SK-N-SH (cell line): ENCODE measurements at regions not wholly inside any gene's neighbourhood (a gene's known extent, or its start where the extent isn't known, plus 50 kb on each side); places are given as distances from the start of the nearest gene placed in this dataset.

ENCODE experiments used
- CTCF ChIA-PET: fragments of 300-600, 350-600 bp; formaldehyde crosslinking; extraction: SDS; loops from one replicate; lab custom pipeline; 2021; lab: Yijun Ruan, JAX
- POLR2A ChIA-PET: fragments of 350-600 bp; sonication (Branson Sonifier 250); formaldehyde crosslinking; extraction: SDS; loops from one replicate; lab custom pipeline; 2020; ENCODE audit warnings: antibody characterized with exemption, inconsistent platforms; lab: Yijun Ruan, JAX
- DNase-seq: peaks from one replicate; pipeline ENCODE4 v3.0.0; 2012
- H2AFZ ChIP-seq: fragments of 200-600 bp; sonication (generic); 2 replicates; pipeline ENCODE4 v1.8.1; 2016; ENCODE audit warnings: antibody characterized with exemption, mild to moderate bottlenecking, low read depth
- H3F3A ChIP-seq: fragments of 200-600 bp; sonication (generic); replicated peaks from 2 replicates; pipeline ENCODE3; 2016; ENCODE audit warnings: antibody characterized with exemption, mild to moderate bottlenecking; ENCODE audit not compliant: insufficient read depth
- H3K27ac ChIP-seq, 2 experiments: fragments of 200-500 bp in 1 of 2; fragments of 200-600 bp in 1 of 2; sonication (Bioruptor generic) in 1 of 2; sonication (generic), shearing (Covaris generic) in 1 of 2; 2 replicates each; pipeline versions ENCODE4 v1.5.1 to v1.6.1; 2014 to 2016; ENCODE audit warnings: low read depth in 2 of 2, inconsistent platforms in 1 of 2, low read length in 1 of 2, mild to moderate bottlenecking in 1 of 2, mixed read lengths in 1 of 2
- H3K27me3 ChIP-seq: fragments of 200-600 bp; sonication (generic), shearing (Covaris generic); 2 replicates; pipeline ENCODE4 v1.6.1; 2016; ENCODE audit warnings: mixed run types; ENCODE audit not compliant: insufficient read depth
- H3K36me3 ChIP-seq, 2 experiments: fragments of 200-500 bp in 1 of 2; fragments of 200-600 bp in 1 of 2; sonication (Bioruptor generic) in 1 of 2; sonication (generic) in 1 of 2; replicated peaks in 1 of 2; 2 replicates each; pipeline versions ENCODE3 to v1.5.1; 2014 to 2016; ENCODE audit warnings: low read length in 1 of 2, mild to moderate bottlenecking in 1 of 2; ENCODE audit not compliant: insufficient read depth in 2 of 2, control insufficient read depth in 1 of 2
- H3K4me1 ChIP-seq, 2 experiments: fragments of 200-500 bp in 1 of 2; fragments of 200-600 bp in 1 of 2; sonication (Bioruptor generic) in 1 of 2; sonication (generic), shearing (Covaris generic) in 1 of 2; 2 replicates each; pipeline versions ENCODE4 v1.5.1 to v1.6.1; 2014 to 2016; ENCODE audit warnings: low read depth in 1 of 2, low read length in 1 of 2, mixed run types in 1 of 2; ENCODE audit not compliant: insufficient read depth in 2 of 2, control insufficient read depth in 1 of 2
- H3K4me2 ChIP-seq: fragments of 200-600 bp; sonication (generic), shearing (Covaris generic); 2 replicates; pipeline ENCODE4 v1.6.1; 2017; ENCODE audit warnings: mixed run types
- H3K4me3 ChIP-seq, 2 experiments: fragments of 200-500 bp in 1 of 2; fragments of 200-600 bp in 1 of 2; sonication (Bioruptor generic) in 1 of 2; sonication (generic), shearing (Covaris generic) in 1 of 2; 2 replicates each; pipeline versions ENCODE4 v1.5.1 to v1.8.1; 2014 to 2016; ENCODE audit warnings: low read depth in 2 of 2, inconsistent platforms in 1 of 2, low read length in 1 of 2, mild to moderate bottlenecking in 1 of 2, mixed read lengths in 1 of 2, moderate library complexity in 1 of 2
- H3K79me2 ChIP-seq: fragments of 200-600 bp; sonication (generic); 2 replicates; pipeline ENCODE4 v1.8.1; 2017; ENCODE audit warnings: mild to moderate bottlenecking; ENCODE audit not compliant: insufficient read depth
- H3K9ac ChIP-seq: fragments of 200-600 bp; sonication (generic); 2 replicates; pipeline ENCODE4 v1.6.1; 2017; ENCODE audit warnings: mixed run types
- H3K9me2 ChIP-seq: fragments of 200-600 bp; sonication (generic); 2 replicates; pipeline ENCODE4 v1.6.1; 2017; ENCODE audit warnings: mixed run types
- H3K9me3 ChIP-seq: fragments of 200-600 bp; sonication (generic); 2 replicates; pipeline ENCODE4 v1.6.1; 2017; ENCODE audit warnings: mixed run types, mild to moderate bottlenecking, moderate library complexity
- H4K20me1 ChIP-seq: fragments of 200-600 bp; sonication (generic); 2 replicates; pipeline ENCODE4 v1.6.1; 2017; ENCODE audit warnings: mild to moderate bottlenecking, mixed run types; ENCODE audit not compliant: insufficient read depth
- CTCF ChIP-seq: fragments of 200-600 bp; sonication (generic); IDR thresholded peaks from 2 replicates; pipeline ENCODE4 v1.6.1; 2017; ENCODE audit warnings: antibody characterized with exemption, mild to moderate bottlenecking, moderate library complexity
- ELF1 ChIP-seq: IDR thresholded peaks from 2 replicates; pipeline ENCODE4 v1.4.0; 2012
- EP300 ChIP-seq, 2 experiments: IDR thresholded peaks; 2 replicates each; pipeline versions ENCODE4 v1.4.0 to v1.6.1; 2012; ENCODE audit warnings: borderline replicate concordance in 1 of 2, low read depth in 1 of 2, low read length in 1 of 2
- EZH2phosphoT487 ChIP-seq: fragments of 200-600 bp; sonication (generic); IDR thresholded peaks from 2 replicates; pipeline ENCODE4 v1.6.1; 2017; ENCODE audit warnings: low read depth, mixed run types, mild to moderate bottlenecking, antibody characterized with exemption, moderate library complexity, borderline replicate concordance
- FOXM1 ChIP-seq: IDR thresholded peaks from 2 replicates; pipeline ENCODE4 v1.4.0; 2012; ENCODE audit warnings: low read depth, mild to moderate bottlenecking
- GATA2 ChIP-seq: sonication (generic); formaldehyde crosslinking; IDR thresholded peaks from 2 replicates; pipeline ENCODE4 v1.5.0; 2020; ENCODE audit warnings: mild to moderate bottlenecking, missing genetic modification reagents
- JUND ChIP-seq: IDR thresholded peaks from 2 replicates; pipeline ENCODE4 v1.4.0; 2012
- MAX ChIP-seq: IDR thresholded peaks from 2 replicates; pipeline ENCODE4 v1.4.0; 2012; ENCODE audit warnings: low read depth
- NRF1 ChIP-seq: IDR thresholded peaks from 2 replicates; pipeline ENCODE4 v1.6.1; 2012; ENCODE audit warnings: low read depth, mild to moderate bottlenecking, low read length
- RAD21 ChIP-seq: IDR thresholded peaks from 2 replicates; pipeline ENCODE4 v1.6.1; 2012; ENCODE audit warnings: mild to moderate bottlenecking, low read length
- REST ChIP-seq: IDR thresholded peaks from 2 replicates; pipeline ENCODE4 v1.6.1; 2012; ENCODE audit warnings: mild to moderate bottlenecking, low read depth, low read length, moderate library complexity
- RFX5 ChIP-seq: IDR thresholded peaks from 2 replicates; pipeline ENCODE4 v1.6.1; 2012; ENCODE audit warnings: mild to moderate bottlenecking, improper control_type of control experiment, low read length
- SMC3 ChIP-seq: IDR thresholded peaks from 2 replicates; pipeline ENCODE4 v1.6.1; 2012; ENCODE audit warnings: low read depth, low read length, improper control_type of control experiment
- YY1 ChIP-seq: IDR thresholded peaks from 2 replicates; pipeline ENCODE4 v1.4.0; 2012; ENCODE audit warnings: low read depth, mild to moderate bottlenecking
- TF ChIP-seq, protein P1 (sequence below): IDR thresholded peaks from 2 replicates; pipeline ENCODE4 v1.4.0; 2012; ENCODE audit warnings: low read depth, borderline replicate concordance

DNA sequence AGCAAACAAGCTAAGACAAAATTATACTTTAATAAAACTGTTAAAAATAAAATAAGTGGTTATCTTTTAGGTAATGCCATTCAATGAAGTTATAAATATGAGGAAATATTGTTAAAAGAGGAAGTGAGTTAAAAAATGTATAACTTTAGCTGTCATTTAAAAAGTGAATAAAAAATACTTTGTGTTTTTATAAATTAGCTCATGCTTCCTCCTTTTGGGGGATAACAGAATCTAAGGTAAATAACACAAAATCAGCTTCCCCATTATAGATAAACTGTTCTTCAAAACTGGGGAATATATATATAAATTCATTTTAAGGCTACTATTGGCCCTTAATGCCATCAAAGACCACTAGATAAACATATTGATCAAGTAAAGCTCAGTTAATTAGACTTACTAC, 113.7 kb upstream of the AADACL2 start:
- Histone ChIP-seq H3K4me1 (no peaks in the 10 kb centered on the region), H2AFZ (no peak overlapping the region), H3K9me2 (no peaks in the 10 kb centered on the region), H3K27me3 (no peaks in the 10 kb centered on the region), H3K36me3 (peaks cover 0 to 3% of the 10 kb centered on the region in 2 experiments), H3K9ac (no peak overlapping the region), H3K4me3 (no peak overlapping the region), H3F3A (peaks cover 5% of the 10 kb centered on the region), H3K27ac (no peak overlapping the region), H3K4me2 (no peak overlapping the region), H4K20me1 (no peaks in the 10 kb centered on the region), H3K79me2 (no peaks in the 10 kb centered on the region), H3K9me3 (no peaks in the 10 kb centered on the region)
- DNase-seq = no peak
- TF ChIP-seq MAX (no peak), EP300 (IDR thresholded peaks at IDR 0.05; ENCODE audit: borderline replicate concordance in 1 of 2, low read depth in 1 of 2, low read length in 1 of 2) (no peak), EZH2phosphoT487 (no peak), YY1 (no peak), RAD21 (no peak), NRF1 (no peak), REST (no peak), GATA2 (CRISPR knock-in tag) (no peak), CTCF (no peak), FOXM1 (no peak), ELF1 (no peak), RFX5 (no peak), JUND (no peak), SMC3 (no peak)
- TF ChIP-seq, protein P1, sequence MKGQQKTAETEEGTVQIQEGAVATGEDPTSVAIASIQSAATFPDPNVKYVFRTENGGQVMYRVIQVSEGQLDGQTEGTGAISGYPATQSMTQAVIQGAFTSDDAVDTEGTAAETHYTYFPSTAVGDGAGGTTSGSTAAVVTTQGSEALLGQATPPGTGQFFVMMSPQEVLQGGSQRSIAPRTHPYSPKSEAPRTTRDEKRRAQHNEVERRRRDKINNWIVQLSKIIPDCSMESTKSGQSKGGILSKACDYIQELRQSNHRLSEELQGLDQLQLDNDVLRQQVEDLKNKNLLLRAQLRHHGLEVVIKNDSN = no peak
- ChIA-PET CTCF (no interaction called here), POLR2A (no interaction called here)
